H1 (cell line): ENCODE measurements at regions not wholly inside any gene's neighbourhood (a gene's known extent, or its start where the extent isn't known, plus 50 kb on each side); places are given as distances from the start of the nearest gene placed in this dataset.
"Not testable (repeated sequence)": the region's sequence is repeated elsewhere in the genome, so short reads cannot be mapped to it uniquely, and the experiment has no call there.

Experiments used
- CTCF ChIA-PET: fragments of 300-600 bp; sonication (Branson Sonifier 250); formaldehyde crosslinking; loops from one replicate; lab custom pipeline; 2021; ENCODE audit not compliant: partially characterized antibody; lab: Charles Lee
- POLR2A ChIA-PET: fragments of 300-600 bp; sonication (Branson Sonifier 250); formaldehyde crosslinking; loops from one replicate; lab custom pipeline; 2021; ENCODE audit warnings: inconsistent platforms; ENCODE audit not compliant: partially characterized antibody; lab: Charles Lee
- DNase-seq, 2 experiments: peaks; one replicate each; pipeline versions ENCODE4 v3.0.0 to v3.0.0-alpha.2; 2010 to 2022; ENCODE audit warnings: low spot score in 2 of 2, low read depth in 1 of 2, mixed read lengths in 1 of 2
- FAIRE-seq: peaks from 2 replicates; lab custom pipeline; 2011; peaks lifted over from hg19 to GRCh38; lab: Jason Lieb, UNC
- H2AFZ ChIP-seq: 2 replicates; pipeline ENCODE4 v1.8.1; 2012; ENCODE audit warnings: low read length, inconsistent platforms
- H2AK5ac ChIP-seq: 2 replicates; pipeline ENCODE4 v1.6.1; 2013; ENCODE audit warnings: low read depth, low read length
- H2BK120ac ChIP-seq: replicated peaks from 2 replicates; pipeline ENCODE3; 2013; ENCODE audit warnings: low read depth, low read length, inconsistent platforms
- H2BK12ac ChIP-seq: 2 replicates; pipeline ENCODE4 v1.6.1; 2013; ENCODE audit warnings: low read depth, low read length
- H2BK15ac ChIP-seq: 2 replicates; pipeline ENCODE4 v1.6.1; 2013; ENCODE audit warnings: low read length
- H2BK20ac ChIP-seq: 2 replicates; pipeline ENCODE4 v1.6.1; 2013; ENCODE audit warnings: low read length
- H2BK5ac ChIP-seq: 2 replicates; pipeline ENCODE4 v1.6.1; 2013; ENCODE audit warnings: low read depth, low read length
- H3K14ac ChIP-seq: 2 replicates; pipeline ENCODE4 v1.6.1; 2013; ENCODE audit warnings: inconsistent platforms; ENCODE audit not compliant: insufficient read length
- H3K18ac ChIP-seq: 2 replicates; pipeline ENCODE4 v1.6.1; 2013; ENCODE audit warnings: low read length; ENCODE audit errors: extremely low read depth
- H3K23ac ChIP-seq: 2 replicates; pipeline ENCODE4 v1.6.1; 2013; ENCODE audit warnings: inconsistent platforms; ENCODE audit not compliant: insufficient read length
- H3K23me2 ChIP-seq: 2 replicates; pipeline ENCODE4 v1.6.1; 2013; ENCODE audit warnings: low read depth, low read length
- H3K27ac ChIP-seq: 2 replicates; pipeline ENCODE4 v1.6.1; 2011; ENCODE audit warnings: low read depth, low read length, inconsistent platforms
- H3K27me3 ChIP-seq, 4 experiments: replicated peaks in 1 of 4; 1 replicate in 1 of 4; 2 replicates in 3 of 4; pipeline versions ENCODE4 v1.6.1 to v1.8.1; 2011 to 2013; ENCODE audit warnings: low read length in 3 of 4, mild to moderate bottlenecking in 3 of 4, inconsistent platforms in 2 of 4, mixed read lengths in 2 of 4, moderate library complexity in 1 of 4; ENCODE audit not compliant: control insufficient read depth in 3 of 4, insufficient read depth in 3 of 4; ENCODE audit errors: extremely low read depth in 1 of 4
- H3K36me3 ChIP-seq, 4 experiments: 2 replicates each; pipeline versions ENCODE4 v1.6.1 to v1.8.1; 2011 to 2013; ENCODE audit warnings: mild to moderate bottlenecking in 4 of 4, low read length in 3 of 4, moderate library complexity in 2 of 4, control low read depth in 1 of 4, inconsistent platforms in 1 of 4; ENCODE audit not compliant: insufficient read depth in 4 of 4, control insufficient read depth in 2 of 4
- H3K4ac ChIP-seq: replicated peaks from 2 replicates; pipeline ENCODE3; 2013; ENCODE audit warnings: low read length, low read depth, mixed read lengths, inconsistent platforms; ENCODE audit not compliant: insufficient read length
- H3K4me1 ChIP-seq, 4 experiments: replicated peaks in 1 of 4; 1 replicate in 1 of 4; 2 replicates in 3 of 4; pipeline versions ENCODE4 v1.6.1 to v1.8.1; 2011 to 2013; ENCODE audit warnings: low read length in 3 of 4, inconsistent platforms in 2 of 4, mixed read lengths in 1 of 4; ENCODE audit not compliant: insufficient read depth in 4 of 4, control insufficient read depth in 3 of 4
- H3K4me2 ChIP-seq, 2 experiments: 2 replicates each; pipeline versions ENCODE4 v1.6.1 to v1.8.1; 2011 to 2013; ENCODE audit warnings: low read depth in 2 of 2, low read length in 2 of 2, control low read depth in 1 of 2, inconsistent platforms in 1 of 2, mild to moderate bottlenecking in 1 of 2; ENCODE audit not compliant: insufficient read depth in 1 of 2
- H3K4me3 ChIP-seq, 4 experiments: fragments of 200-600, 300-600 bp in 1 of 4; sonication (generic), shearing (Covaris generic), sonication (Bioruptor Twin) in 1 of 4; 2 replicates each; pipeline versions ENCODE4 v1.5.1 to v1.8.1; 2011 to 2016; ENCODE audit warnings: low read length in 4 of 4, low read depth in 3 of 4, control low read depth in 2 of 4, inconsistent platforms in 2 of 4, mild to moderate bottlenecking in 2 of 4, mixed read lengths in 1 of 4, moderate library complexity in 1 of 4; ENCODE audit not compliant: insufficient read depth in 2 of 4; ENCODE audit errors: extremely low read depth in 1 of 4
- H3K56ac ChIP-seq: replicated peaks from 2 replicates; pipeline ENCODE3; 2013; ENCODE audit warnings: low read depth, mild to moderate bottlenecking, mixed read lengths, low read length, inconsistent platforms; ENCODE audit not compliant: insufficient read length
- H3K79me1 ChIP-seq: 2 replicates; pipeline ENCODE4 v1.6.1; 2013; ENCODE audit warnings: low read depth, low read length, control low read depth
- H3K79me2 ChIP-seq, 2 experiments: 2 replicates each; pipeline versions ENCODE4 v1.6.1 to v1.8.1; 2012 to 2013; ENCODE audit warnings: low read length in 2 of 2, mild to moderate bottlenecking in 2 of 2, inconsistent platforms in 1 of 2; ENCODE audit not compliant: insufficient read depth in 2 of 2, control insufficient read depth in 1 of 2
- H3K9ac ChIP-seq, 4 experiments: replicated peaks in 1 of 4; 1 replicate in 1 of 4; 2 replicates in 3 of 4; pipeline versions ENCODE4 v1.6.1 to v1.8.1; 2011 to 2013; ENCODE audit warnings: low read depth in 3 of 4, low read length in 3 of 4, control low read depth in 2 of 4, mild to moderate bottlenecking in 2 of 4, moderate library complexity in 2 of 4, inconsistent platforms in 1 of 4; ENCODE audit errors: extremely low read depth in 1 of 4
- H3K9me3 ChIP-seq, 2 experiments: 2 replicates each; pipeline versions ENCODE4 v1.6.1 to v1.8.1; 2012 to 2013; ENCODE audit warnings: mild to moderate bottlenecking in 2 of 2, moderate library complexity in 2 of 2, control low read depth in 1 of 2, inconsistent platforms in 1 of 2, low read depth in 1 of 2, low read length in 1 of 2, mixed read lengths in 1 of 2; ENCODE audit not compliant: insufficient read depth in 2 of 2
- H4K20me1 ChIP-seq, 2 experiments: replicated peaks in 1 of 2; 2 replicates each; pipeline versions ENCODE3 to v1.8.1; 2011 to 2013; ENCODE audit warnings: inconsistent platforms in 2 of 2, low read length in 2 of 2, mild to moderate bottlenecking in 1 of 2; ENCODE audit not compliant: insufficient read depth in 2 of 2, control insufficient read depth in 1 of 2
- H4K5ac ChIP-seq: 2 replicates; pipeline ENCODE4 v1.6.1; 2013; ENCODE audit warnings: low read length, low read depth, mixed read lengths, inconsistent platforms; ENCODE audit not compliant: insufficient read length
- H4K8ac ChIP-seq: 2 replicates; pipeline ENCODE4 v1.8.0; 2013; ENCODE audit warnings: mild to moderate bottlenecking, moderate library complexity, low read length, inconsistent platforms; ENCODE audit not compliant: insufficient read depth; ENCODE audit errors: extremely low read depth
- H4K91ac ChIP-seq: replicated peaks from 2 replicates; pipeline ENCODE3; 2013; ENCODE audit warnings: low read length, mixed read lengths, inconsistent platforms; ENCODE audit not compliant: insufficient read length
- WGBS, 2 experiments: shearing (Covaris generic) in 1 of 2; methylation state at CpG; one replicate each; pipeline versions ENCODE4 v1.1.6 to v1.1.7; 2013 to 2015; ENCODE audit warnings: low lambda C conversion rate in 2 of 2, mixed read lengths in 2 of 2, inconsistent platforms in 1 of 2, low coverage in 1 of 2, missing lambda C conversion rate in 1 of 2; ENCODE audit not compliant: insufficient replicate concordance in 2 of 2, insufficient coverage in 1 of 2, insufficient read length in 1 of 2; ENCODE audit errors: extremely low coverage in 1 of 2, missing lambda C conversion rate in 1 of 2; 5-methylcytosine and 5-hydroxymethylcytosine counted together

- H3K18ac ChIP-seq, H3K36me3 ChIP-seq, H3K27ac ChIP-seq, H3K23ac ChIP-seq, H3K79me2 ChIP-seq, H2BK15ac ChIP-seq, H2BK120ac ChIP-seq, FAIRE-seq, H3K4ac ChIP-seq, DNase-seq, H2AK5ac ChIP-seq, H4K8ac ChIP-seq, H3K56ac ChIP-seq, H3K9ac ChIP-seq, H2BK12ac ChIP-seq, H4K91ac ChIP-seq, H2BK5ac ChIP-seq, H3K9me3 ChIP-seq, H2AFZ ChIP-seq, H3K23me2 ChIP-seq, H2BK20ac ChIP-seq, H3K27me3 ChIP-seq, H3K4me3 ChIP-seq, H3K79me1 ChIP-seq, H3K14ac ChIP-seq, POLR2A ChIA-PET, H4K5ac ChIP-seq, H3K4me2 ChIP-seq, H4K20me1 ChIP-seq, CTCF ChIA-PET, H3K4me1 ChIP-seq: not testable (repeated sequence)
- WGBS, 2 experiments, result 94% methylated on average over 6 of the region's 6 CpGs; no CpG with 5 or more reads in 1 of the 2 experiments
Measured at GRCh38 chr6:146939456-146939855, 264.8 kb upstream of the STXBP5 start.
